Panc1 (cell line): ENCODE measurements at regions not wholly inside any gene's neighbourhood (a gene's known extent, or its start where the extent isn't known, plus 50 kb on each side); places are given as distances from the start of the nearest gene placed in this dataset.

Experiments
- ATAC-seq: fragments of 200-7000 bp; cut with Tn5 transposase; 2 replicates; pipeline ENCODE4 v1.9.1; 2020; ENCODE audit warnings: mild to moderate bottlenecking, moderate library complexity
- BruUV-seq: library from RNA; stranded (reverse); fragments of 400-500 nt; replicated peaks from 2 replicates; lab custom pipeline; 2021; lab: Mats Ljungman, UMichigan
- CTCF ChIA-PET: fragments of 300-600 bp; sonication (Branson Sonifier 250); formaldehyde crosslinking; loops from one replicate; lab custom pipeline; 2022; ENCODE audit warnings: antibody characterized with exemption; lab: Charles Lee
- POLR2A ChIA-PET: fragments of 300-600 bp; sonication (Branson Sonifier 250); formaldehyde crosslinking; loops from one replicate; lab custom pipeline; 2022; ENCODE audit warnings: antibody characterized with exemption; lab: Charles Lee
- DNase-seq: peaks from one replicate; pipeline ENCODE4 v3.0.0-alpha.2; 2010; ENCODE audit warnings: low read depth, low spot score
- H3K27ac ChIP-seq: 2 replicates; pipeline ENCODE4 v1.5.1; 2011; ENCODE audit warnings: mild to moderate bottlenecking, low read length, inconsistent platforms
- H3K27me3 ChIP-seq: fragments of 200-500 bp; sonication (Bioruptor generic); 2 replicates; pipeline ENCODE4 v1.6.0; 2014; ENCODE audit warnings: low read length, inconsistent platforms; ENCODE audit not compliant: control insufficient read depth, insufficient read depth
- H3K36me3 ChIP-seq: fragments of 200-500 bp; sonication (Bioruptor generic); 2 replicates; pipeline ENCODE4 v1.5.1; 2014; ENCODE audit warnings: inconsistent platforms, mild to moderate bottlenecking, low read length, moderate library complexity; ENCODE audit not compliant: control insufficient read depth, insufficient read depth
- H3K4me1 ChIP-seq: 2 replicates; pipeline ENCODE4 v1.5.1; 2011; ENCODE audit warnings: inconsistent platforms, mild to moderate bottlenecking, low read length, moderate library complexity; ENCODE audit not compliant: control insufficient read depth, insufficient read depth
- H3K4me3 ChIP-seq, 2 experiments: 2 replicates each; pipeline ENCODE4 v1.5.1; 2011 to 2012; ENCODE audit warnings: low read depth in 2 of 2, low read length in 2 of 2, mild to moderate bottlenecking in 2 of 2, inconsistent platforms in 1 of 2, moderate library complexity in 1 of 2
- H3K9me3 ChIP-seq: fragments of 200-500 bp; sonication (Bioruptor generic); 2 replicates; pipeline ENCODE4 v1.5.1; 2014; ENCODE audit warnings: low read depth, mild to moderate bottlenecking, inconsistent platforms, low read length, moderate library complexity; ENCODE audit not compliant: control insufficient read depth, insufficient read depth
- POLR2AphosphoS5 ChIP-seq: IDR thresholded peaks from 2 replicates; pipeline ENCODE4 v1.6.1; 2012; ENCODE audit warnings: mild to moderate bottlenecking, low read depth, low read length, moderate library complexity
- SIN3A ChIP-seq: IDR thresholded peaks from 2 replicates; pipeline ENCODE4 v1.6.1; 2012; ENCODE audit warnings: low read depth, mild to moderate bottlenecking, low read length, moderate library complexity, borderline replicate concordance; ENCODE audit not compliant: insufficient read depth
- TCF7L2 ChIP-seq: IDR thresholded peaks from 2 replicates; pipeline ENCODE4 v1.6.1; 2011; ENCODE audit warnings: mild to moderate bottlenecking, low read depth, low read length, inconsistent platforms
- in situ Hi-C: cut with HindIII; loops from 2 replicates; pipeline ENCODE4 v1.10.0; 2016; ENCODE audit warnings: low sequenced_read_pairs, low pct_unique_long_range_greater_than_20kb
- intact Hi-C: fragments of 100-400 bp; cut with micrococcal nuclease; formaldehyde crosslinking; loops from one replicate; pipeline ENCODE4 v1.10.0; 2022; ENCODE audit not compliant: unreplicated experiment
- TF ChIP-seq, protein P1 (sequence below), 2 experiments: IDR thresholded peaks; 2 replicates each; pipeline ENCODE4 v1.6.1; 2011 to 2012; ENCODE audit warnings: low read depth in 2 of 2, control low read depth in 1 of 2, low read length in 1 of 2, mild to moderate bottlenecking in 1 of 2, moderate library complexity in 1 of 2; ENCODE audit not compliant: insufficient read depth in 1 of 2
- TF ChIP-seq, protein P2 (sequence below): fragments of 450-650 bp; IDR thresholded peaks from 2 replicates; pipeline ENCODE4 v1.5.1; 2017; ENCODE audit warnings: mild to moderate bottlenecking

DNA sequence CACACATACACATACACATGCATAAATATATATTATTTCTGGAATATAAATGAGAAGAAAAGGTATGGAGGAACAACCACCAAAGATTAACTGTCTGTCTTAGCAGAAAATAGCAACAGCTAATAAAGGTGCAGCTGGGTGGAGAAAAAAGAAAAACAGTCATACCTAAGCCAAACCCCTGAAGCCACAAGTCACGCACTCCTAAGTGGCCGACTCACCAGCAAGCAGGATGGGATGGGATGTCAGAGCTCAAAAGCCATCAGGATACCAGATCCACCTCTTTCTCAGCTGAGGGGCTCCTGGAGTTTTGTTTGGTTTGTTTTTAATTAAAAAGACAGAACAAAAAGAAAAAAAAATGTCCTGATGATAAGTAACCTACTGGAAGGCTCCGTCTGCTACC lies 64.7 kb upstream of the HIVEP3 start:
- in situ Hi-C loops, result no loop called here
- Histone ChIP-seq H3K27ac (no peak overlapping the region), H3K27me3 (no peaks in the 10 kb centered on the region), H3K4me3 (no peak overlapping the region), H3K9me3 (no peaks in the 10 kb centered on the region), H3K4me1 (peaks cover 14% of the 10 kb centered on the region; the same call in 1 of the 2 replicates), H3K36me3 (no peaks in the 10 kb centered on the region)
- intact Hi-C loops, result no loop called here
- ATAC-seq, result no peak
- DNase-seq, result no peak
- POLR2A ChIA-PET, result no interaction called here
- CTCF ChIA-PET, result no interaction called here
- no TSS peak for BruUV-seq
- TF ChIP-seq SIN3A (no peak), POLR2AphosphoS5 (no peak)
- TF ChIP-seq, protein P1, sequence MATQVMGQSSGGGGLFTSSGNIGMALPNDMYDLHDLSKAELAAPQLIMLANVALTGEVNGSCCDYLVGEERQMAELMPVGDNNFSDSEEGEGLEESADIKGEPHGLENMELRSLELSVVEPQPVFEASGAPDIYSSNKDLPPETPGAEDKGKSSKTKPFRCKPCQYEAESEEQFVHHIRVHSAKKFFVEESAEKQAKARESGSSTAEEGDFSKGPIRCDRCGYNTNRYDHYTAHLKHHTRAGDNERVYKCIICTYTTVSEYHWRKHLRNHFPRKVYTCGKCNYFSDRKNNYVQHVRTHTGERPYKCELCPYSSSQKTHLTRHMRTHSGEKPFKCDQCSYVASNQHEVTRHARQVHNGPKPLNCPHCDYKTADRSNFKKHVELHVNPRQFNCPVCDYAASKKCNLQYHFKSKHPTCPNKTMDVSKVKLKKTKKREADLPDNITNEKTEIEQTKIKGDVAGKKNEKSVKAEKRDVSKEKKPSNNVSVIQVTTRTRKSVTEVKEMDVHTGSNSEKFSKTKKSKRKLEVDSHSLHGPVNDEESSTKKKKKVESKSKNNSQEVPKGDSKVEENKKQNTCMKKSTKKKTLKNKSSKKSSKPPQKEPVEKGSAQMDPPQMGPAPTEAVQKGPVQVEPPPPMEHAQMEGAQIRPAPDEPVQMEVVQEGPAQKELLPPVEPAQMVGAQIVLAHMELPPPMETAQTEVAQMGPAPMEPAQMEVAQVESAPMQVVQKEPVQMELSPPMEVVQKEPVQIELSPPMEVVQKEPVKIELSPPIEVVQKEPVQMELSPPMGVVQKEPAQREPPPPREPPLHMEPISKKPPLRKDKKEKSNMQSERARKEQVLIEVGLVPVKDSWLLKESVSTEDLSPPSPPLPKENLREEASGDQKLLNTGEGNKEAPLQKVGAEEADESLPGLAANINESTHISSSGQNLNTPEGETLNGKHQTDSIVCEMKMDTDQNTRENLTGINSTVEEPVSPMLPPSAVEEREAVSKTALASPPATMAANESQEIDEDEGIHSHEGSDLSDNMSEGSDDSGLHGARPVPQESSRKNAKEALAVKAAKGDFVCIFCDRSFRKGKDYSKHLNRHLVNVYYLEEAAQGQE (IDR thresholded peaks at IDR 0.05; ENCODE audit: insufficient read depth in 1 of 2, low read depth in 2 of 2, low read length in 1 of 2), result no peak

DNA sequence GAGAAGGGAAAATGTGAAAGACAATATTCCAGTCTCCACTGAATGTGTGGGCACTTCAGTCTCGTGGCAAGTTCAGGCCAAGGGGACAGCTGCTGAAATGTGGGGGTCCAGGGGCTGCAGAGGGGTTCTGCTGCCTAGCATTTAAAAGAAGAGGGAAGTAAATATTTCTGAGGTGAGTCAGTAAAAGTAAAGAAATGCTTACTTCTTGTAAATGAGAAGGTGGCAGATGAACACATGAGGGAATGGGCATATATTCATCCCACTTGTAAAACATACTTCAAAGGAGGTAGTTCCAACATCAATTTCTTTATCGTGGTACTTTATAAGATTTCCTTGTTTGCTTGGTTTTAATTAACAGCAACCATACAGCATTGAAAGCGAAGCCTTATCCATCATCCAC lies 63.1 kb upstream of the HIVEP3 start:
- ATAC-seq, result no peak
- TF ChIP-seq POLR2AphosphoS5 (no peak), SIN3A (no peak), TCF7L2 (no peak)
- TF ChIP-seq, protein P2, sequence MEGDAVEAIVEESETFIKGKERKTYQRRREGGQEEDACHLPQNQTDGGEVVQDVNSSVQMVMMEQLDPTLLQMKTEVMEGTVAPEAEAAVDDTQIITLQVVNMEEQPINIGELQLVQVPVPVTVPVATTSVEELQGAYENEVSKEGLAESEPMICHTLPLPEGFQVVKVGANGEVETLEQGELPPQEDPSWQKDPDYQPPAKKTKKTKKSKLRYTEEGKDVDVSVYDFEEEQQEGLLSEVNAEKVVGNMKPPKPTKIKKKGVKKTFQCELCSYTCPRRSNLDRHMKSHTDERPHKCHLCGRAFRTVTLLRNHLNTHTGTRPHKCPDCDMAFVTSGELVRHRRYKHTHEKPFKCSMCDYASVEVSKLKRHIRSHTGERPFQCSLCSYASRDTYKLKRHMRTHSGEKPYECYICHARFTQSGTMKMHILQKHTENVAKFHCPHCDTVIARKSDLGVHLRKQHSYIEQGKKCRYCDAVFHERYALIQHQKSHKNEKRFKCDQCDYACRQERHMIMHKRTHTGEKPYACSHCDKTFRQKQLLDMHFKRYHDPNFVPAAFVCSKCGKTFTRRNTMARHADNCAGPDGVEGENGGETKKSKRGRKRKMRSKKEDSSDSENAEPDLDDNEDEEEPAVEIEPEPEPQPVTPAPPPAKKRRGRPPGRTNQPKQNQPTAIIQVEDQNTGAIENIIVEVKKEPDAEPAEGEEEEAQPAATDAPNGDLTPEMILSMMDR, result no peak
- TF ChIP-seq, protein P1 (IDR thresholded peaks at IDR 0.05; ENCODE audit: insufficient read depth in 1 of 2, low read depth in 2 of 2, low read length in 1 of 2), result no peak
- in situ Hi-C loops, result no loop called here

More for the DNA sequence above, 63.1 kb upstream of the HIVEP3 start:
- Histone ChIP-seq H3K27ac (no peak overlapping the region; the same call in 1 of the 2 replicates), H3K36me3 (no peaks in the 10 kb centered on the region), H3K9me3 (no peaks in the 10 kb centered on the region), H3K4me3 (no peak overlapping the region), H3K27me3 (no peaks in the 10 kb centered on the region), H3K4me1 (peaks cover 14% of the 10 kb centered on the region; the same call in 1 of the 2 replicates)
- BruUV-seq, result no TSS peak
- ChIA-PET POLR2A (no interaction called here), CTCF (no interaction called here)
- intact Hi-C loops, result no loop called here
- DNase-seq, result no peak
